ENCODE measurements at regions not wholly inside any gene's neighbourhood (a gene's known extent, or its start where the extent isn't known, plus 50 kb on each side); places are given as distances from the start of the nearest gene placed in this dataset.
A peak's percentile ranks its signal among the peaks of the same experiment; 100 is the strongest.

DNA sequence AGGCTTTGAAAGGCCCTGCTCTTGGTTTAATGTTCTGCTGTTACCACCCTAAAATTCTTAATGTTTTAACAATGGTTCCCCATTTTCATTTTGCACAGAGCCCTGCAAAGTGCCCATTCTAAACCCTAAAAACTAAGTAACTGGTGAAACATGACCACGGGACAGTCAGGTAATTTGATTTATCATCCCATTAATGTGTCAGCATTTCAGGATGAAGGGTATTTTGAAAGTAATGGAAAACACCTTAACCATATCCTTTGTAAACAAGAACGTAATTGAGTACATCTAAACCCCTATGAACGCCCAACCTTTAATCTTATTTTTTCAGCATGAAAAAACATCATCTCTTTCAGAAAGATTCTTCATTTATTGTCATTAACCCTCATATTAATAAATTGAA, 164.9 kb upstream of the IL12A start:
- H3K36me3 ChIP-seq (ENCODE audit: control insufficient read depth, insufficient read depth, low read length): no peaks in the 10 kb centered on the region
- H3K27me3 ChIP-seq (ENCODE audit: control insufficient read depth, insufficient read depth, low read length): no peaks in the 10 kb centered on the region
- FAIRE-seq (no peak), DNase-seq (ENCODE audit: low read depth) (no peak)
- H3K4me3 ChIP-seq (ENCODE audit: low read depth, low read length): no peak overlapping the region
- TF ChIP-seq, protein P1, sequence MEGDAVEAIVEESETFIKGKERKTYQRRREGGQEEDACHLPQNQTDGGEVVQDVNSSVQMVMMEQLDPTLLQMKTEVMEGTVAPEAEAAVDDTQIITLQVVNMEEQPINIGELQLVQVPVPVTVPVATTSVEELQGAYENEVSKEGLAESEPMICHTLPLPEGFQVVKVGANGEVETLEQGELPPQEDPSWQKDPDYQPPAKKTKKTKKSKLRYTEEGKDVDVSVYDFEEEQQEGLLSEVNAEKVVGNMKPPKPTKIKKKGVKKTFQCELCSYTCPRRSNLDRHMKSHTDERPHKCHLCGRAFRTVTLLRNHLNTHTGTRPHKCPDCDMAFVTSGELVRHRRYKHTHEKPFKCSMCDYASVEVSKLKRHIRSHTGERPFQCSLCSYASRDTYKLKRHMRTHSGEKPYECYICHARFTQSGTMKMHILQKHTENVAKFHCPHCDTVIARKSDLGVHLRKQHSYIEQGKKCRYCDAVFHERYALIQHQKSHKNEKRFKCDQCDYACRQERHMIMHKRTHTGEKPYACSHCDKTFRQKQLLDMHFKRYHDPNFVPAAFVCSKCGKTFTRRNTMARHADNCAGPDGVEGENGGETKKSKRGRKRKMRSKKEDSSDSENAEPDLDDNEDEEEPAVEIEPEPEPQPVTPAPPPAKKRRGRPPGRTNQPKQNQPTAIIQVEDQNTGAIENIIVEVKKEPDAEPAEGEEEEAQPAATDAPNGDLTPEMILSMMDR (IDR thresholded peaks at IDR 0.05; ENCODE audit: insufficient read depth, low read length, severe bottlenecking): no peak

DNA sequence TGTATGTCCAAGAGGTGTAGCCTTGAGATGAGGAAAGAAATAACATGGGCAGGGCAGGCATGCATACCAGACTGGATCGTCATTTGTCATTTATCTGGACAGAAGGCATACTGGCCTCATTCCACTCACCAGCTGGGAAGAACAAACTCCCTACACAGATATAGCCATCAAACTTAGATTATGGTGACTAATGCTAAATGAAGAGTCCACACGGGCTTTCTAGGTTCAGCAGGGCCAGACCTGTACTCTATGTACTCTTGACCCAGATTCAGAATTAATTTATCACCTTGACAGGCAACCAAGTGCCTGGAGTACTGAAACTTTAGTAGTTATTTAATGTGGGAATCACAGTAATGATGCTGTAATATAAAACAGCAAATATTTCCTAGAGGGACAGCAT, 164.3 kb upstream of the IL12A start:
- Histone ChIP-seq H3K36me3 (ENCODE audit: control insufficient read depth, insufficient read depth, low read length) (no peaks in the 10 kb centered on the region), H3K4me3 (ENCODE audit: low read depth, low read length) (no peak overlapping the region), H3K27me3 (ENCODE audit: control insufficient read depth, insufficient read depth, low read length) (no peaks in the 10 kb centered on the region)
- DNase-seq (ENCODE audit: low read depth) (peak; percentile 89), FAIRE-seq (peak; percentile 72)
- TF ChIP-seq, protein P1 (IDR thresholded peaks at IDR 0.05; ENCODE audit: insufficient read depth, low read length, severe bottlenecking): no peak

DNA sequence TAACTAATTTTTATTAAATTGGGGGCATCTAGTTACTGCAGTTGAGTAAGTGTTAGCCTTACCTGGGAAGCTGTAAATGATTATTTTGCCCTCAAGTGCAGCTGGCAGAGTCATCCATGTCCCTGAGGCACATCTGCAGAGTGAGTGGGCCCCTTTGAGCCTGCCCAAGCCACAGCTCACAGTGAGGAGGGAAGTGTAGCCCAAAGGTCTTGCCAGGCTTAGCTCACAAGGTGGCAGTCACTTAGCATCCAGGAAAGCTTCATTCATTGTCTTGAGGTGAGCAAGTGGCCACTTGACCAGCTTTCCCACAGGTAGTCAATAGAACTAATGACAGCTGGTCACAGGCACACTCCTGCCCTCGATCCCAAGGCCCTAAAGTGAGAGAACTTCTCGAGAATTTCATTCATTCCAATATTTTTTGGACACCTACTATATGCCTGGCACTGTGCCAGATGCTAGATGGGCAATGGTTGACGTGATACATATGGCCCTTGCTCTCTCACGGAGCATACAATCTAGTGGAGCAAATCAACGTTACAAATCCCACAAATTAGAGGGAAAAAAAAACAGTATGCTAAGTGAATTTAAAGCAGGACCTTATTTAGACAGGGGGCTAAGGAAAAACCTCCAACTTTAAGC, 163.3 kb upstream of the IL12A start:
- FAIRE-seq (no peak), DNase-seq (ENCODE audit: low read depth) (no peak)
- TF ChIP-seq, protein P1 (IDR thresholded peaks at IDR 0.05; ENCODE audit: insufficient read depth, low read length, severe bottlenecking): peak; percentile 21
- Histone ChIP-seq H3K27me3 (ENCODE audit: control insufficient read depth, insufficient read depth, low read length) (no peaks in the 10 kb centered on the region), H3K36me3 (ENCODE audit: control insufficient read depth, insufficient read depth, low read length) (no peaks in the 10 kb centered on the region), H3K4me3 (ENCODE audit: low read depth, low read length) (no peak overlapping the region)

DNA sequence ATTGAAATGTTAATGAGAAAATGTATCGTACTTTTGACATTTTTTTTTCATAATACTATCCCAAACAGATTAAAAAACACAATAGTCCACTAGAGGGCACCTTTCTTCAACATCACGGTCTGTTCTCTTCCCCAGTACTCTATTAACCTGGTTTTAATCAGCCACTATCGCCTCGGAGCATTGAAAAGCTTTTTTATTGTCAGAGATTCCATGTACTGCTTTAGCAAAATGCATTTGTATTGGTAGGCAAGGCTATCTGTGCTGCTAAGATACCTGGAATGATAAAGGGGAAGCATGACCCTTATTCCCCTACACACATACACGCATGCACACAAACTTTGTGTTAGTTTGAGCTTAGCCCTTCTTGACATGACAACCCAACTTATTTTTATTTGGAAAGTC, 160.1 kb upstream of the IL12A start:
- no peaks in the 10 kb centered on the region for H3K36me3 ChIP-seq (ENCODE audit: control insufficient read depth, insufficient read depth, low read length)
- FAIRE-seq (no peak), DNase-seq (ENCODE audit: low read depth) (peak; percentile 65)
- no peaks in the 10 kb centered on the region for H3K27me3 ChIP-seq (ENCODE audit: control insufficient read depth, insufficient read depth, low read length)
- TF ChIP-seq, protein P1 (IDR thresholded peaks at IDR 0.05; ENCODE audit: insufficient read depth, low read length, severe bottlenecking): peak; percentile 43
- H3K4me3 ChIP-seq (ENCODE audit: low read depth, low read length): no peak overlapping the region

DNA sequence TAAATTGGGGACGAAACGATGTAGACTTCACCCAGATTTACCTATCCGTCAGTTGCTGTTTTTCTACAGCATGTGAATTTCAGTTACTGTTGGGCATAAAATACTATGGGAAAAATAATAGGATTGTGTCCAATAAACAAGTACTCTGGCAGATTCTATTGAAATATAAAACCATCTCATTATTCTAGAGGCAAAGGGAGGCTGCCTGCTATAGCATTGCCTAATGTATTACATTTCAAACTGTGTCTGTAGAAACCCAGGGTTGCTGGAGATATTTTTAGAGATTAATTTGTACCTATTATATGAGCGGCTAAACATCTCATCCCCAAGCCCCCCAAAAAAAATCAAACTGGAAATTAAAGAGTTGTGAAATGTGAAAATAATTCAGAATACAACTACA, 159.6 kb upstream of the IL12A start:
- H3K4me3 ChIP-seq (ENCODE audit: low read depth, low read length): no peak overlapping the region
- FAIRE-seq (no peak), DNase-seq (ENCODE audit: low read depth) (no peak)
- no peaks in the 10 kb centered on the region for H3K36me3 ChIP-seq (ENCODE audit: control insufficient read depth, insufficient read depth, low read length)
- H3K27me3 ChIP-seq (ENCODE audit: control insufficient read depth, insufficient read depth, low read length): no peaks in the 10 kb centered on the region
- TF ChIP-seq, protein P1 (IDR thresholded peaks at IDR 0.05; ENCODE audit: insufficient read depth, low read length, severe bottlenecking): no peak

Measured in bronchial epithelial cell (primary cell).